Natural killer cell (primary cell): ENCODE measurements at regions not wholly inside any gene's neighbourhood (a gene's known extent, or its start where the extent isn't known, plus 50 kb on each side); places are given as distances from the start of the nearest gene placed in this dataset.

Experiments
- ATAC-seq, 3 donors: fragments of 150-1000 bp in 2 of 3; fragments of 200-7000 bp in 1 of 3; cut with Tn5 transposase; 1 replicate in 1 of 3; 2 replicates in 2 of 3; pipeline ENCODE4 v1.10.0; 2021; ENCODE audit warnings: mild to moderate bottlenecking in 2 of 3, moderate library complexity in 2 of 3
- DNase-seq, 2 donors: peaks; one replicate each; pipeline versions ENCODE4 v3.0.0 to v3.0.0-alpha.2; 2013 to 2021; ENCODE audit warnings: mixed read lengths in 1 of 2
- H3K27ac ChIP-seq: one replicate; pipeline ENCODE4 v1.5.1; 2013; ENCODE audit warnings: mild to moderate bottlenecking, low read length
- H3K27me3 ChIP-seq: one replicate; pipeline ENCODE4 v1.6.1; 2013; ENCODE audit warnings: low read length; ENCODE audit not compliant: control insufficient read depth, insufficient read depth
- H3K36me3 ChIP-seq: one replicate; pipeline ENCODE4 v1.6.1; 2013; ENCODE audit warnings: low read length; ENCODE audit not compliant: control insufficient read depth, insufficient read depth
- H3K4me1 ChIP-seq: one replicate; pipeline ENCODE4 v1.6.1; 2013; ENCODE audit warnings: low read length; ENCODE audit not compliant: control insufficient read depth, insufficient read depth
- H3K4me3 ChIP-seq: one replicate; pipeline ENCODE4 v1.5.1; 2013; ENCODE audit warnings: low read length
- H3K9me3 ChIP-seq: one replicate; pipeline ENCODE4 v1.6.1; 2013; ENCODE audit warnings: low read length; ENCODE audit not compliant: control insufficient read depth, insufficient read depth
- H3K27ac Mint-ChIP-seq, 2 donors: one replicate each; pipeline ENCODE4 v1.8.0; 2022; ENCODE audit warnings: mild to moderate bottlenecking in 2 of 2, mixed read lengths in 2 of 2, moderate library complexity in 1 of 2
- H3K27me3 Mint-ChIP-seq, 2 donors: one replicate each; pipeline ENCODE4 v1.8.0; 2022; ENCODE audit warnings: low read depth in 2 of 2, mixed read lengths in 2 of 2
- H3K36me3 Mint-ChIP-seq: one replicate; pipeline ENCODE4 v1.8.0; 2022; ENCODE audit warnings: mixed read lengths
- H3K4me1 Mint-ChIP-seq, 2 donors: one replicate each; pipeline ENCODE4 v1.8.0; 2022; ENCODE audit warnings: mixed read lengths in 2 of 2
- H3K4me3 Mint-ChIP-seq: one replicate; pipeline ENCODE4 v1.8.0; 2022; ENCODE audit warnings: mild to moderate bottlenecking, moderate library complexity, mixed read lengths
- H3K9me3 Mint-ChIP-seq, 2 donors: one replicate each; pipeline ENCODE4 v1.8.0; 2022; ENCODE audit warnings: mixed read lengths in 2 of 2
- CTCF ChIP-seq: fragments of 200-600 bp; IDR thresholded peaks from one replicate; pipeline ENCODE4 v1.8.0; 2022; ENCODE audit warnings: antibody characterized with exemption
- WGBS: methylation state at CpG from one replicate; pipeline ENCODE4 v1.1.7; 2013; ENCODE audit warnings: missing lambda C conversion rate; ENCODE audit not compliant: insufficient coverage; 5-methylcytosine and 5-hydroxymethylcytosine counted together
- intact Hi-C: fragments of 100-400 bp; cut with micrococcal nuclease; formaldehyde crosslinking; loops from one replicate; pipeline ENCODE4 v1.14.2; 2022

- DNase-seq (no peak), ATAC-seq (no peak)
- Mint-ChIP-seq H3K27ac (no peak overlapping the region), H3K9me3 (peaks cover 12 to 18% of the 10 kb centered on the region in 2 donors), H3K27me3 (no peaks in the 10 kb centered on the region), H3K4me3 (no peak overlapping the region), H3K4me1 (no peaks in the 10 kb centered on the region), H3K36me3 (peaks cover 9% of the 10 kb centered on the region)
- no peaks in the 10 kb centered on the region for H3K36me3 ChIP-seq
- no peaks in the 10 kb centered on the region for H3K4me1 ChIP-seq
- 71% methylated on average over 2 of the region's 2 CpGs for WGBS
- H3K4me3 ChIP-seq = no peak overlapping the region
- H3K27me3 ChIP-seq = no peaks in the 10 kb centered on the region
- no peak for TF ChIP-seq CTCF
- H3K9me3 ChIP-seq = peaks cover 16% of the 10 kb centered on the region
- intact Hi-C loops = no loop called here
- H3K27ac ChIP-seq = no peak overlapping the region
These were observed 1336.6 kb downstream of the BRINP3 start for GRCh38 chr1:189141056-189141455.

GRCh38 chr1:189149547-189150375 is 1327.9 kb downstream of the BRINP3 start:
- 84% methylated on average over 19 of the region's 21 CpGs for WGBS

GRCh38 chr1:189150624-189151023 is 1327.0 kb downstream of the BRINP3 start:
- no peaks in the 10 kb centered on the region for H3K27me3 Mint-ChIP-seq
- Histone ChIP-seq H3K27ac (no peak overlapping the region), H3K4me3 (no peak overlapping the region), H3K27me3 (no peaks in the 10 kb centered on the region), H3K36me3 (no peaks in the 10 kb centered on the region), H3K4me1 (no peaks in the 10 kb centered on the region), H3K9me3 (peaks cover 5% of the 10 kb centered on the region)
- intact Hi-C loops = no loop called here
- WGBS = 98% methylated on average over 3 of the region's 6 CpGs
- H3K27ac Mint-ChIP-seq = no peak overlapping the region
- DNase-seq = no peak
- TF ChIP-seq CTCF = no peak
- peaks cover 5 to 18% of the 10 kb centered on the region in 2 donors for H3K9me3 Mint-ChIP-seq
- H3K4me1 Mint-ChIP-seq = no peaks in the 10 kb centered on the region
- peaks cover 3% of the 10 kb centered on the region for H3K36me3 Mint-ChIP-seq
- H3K4me3 Mint-ChIP-seq = no peak overlapping the region
- ATAC-seq = no peak

More at GRCh38 chr1:189149547-189150375, 1327.9 kb downstream of the BRINP3 start:
- Histone ChIP-seq H3K27me3 (no peaks in the 10 kb centered on the region), H3K36me3 (no peaks in the 10 kb centered on the region), H3K4me3 (no peak overlapping the region), H3K4me1 (no peaks in the 10 kb centered on the region), H3K27ac (no peak overlapping the region), H3K9me3 (peaks cover 5% of the 10 kb centered on the region)
- no peaks in the 10 kb centered on the region for H3K36me3 Mint-ChIP-seq
- H3K27me3 Mint-ChIP-seq = no peaks in the 10 kb centered on the region
- TF ChIP-seq CTCF = no peak
- no peaks in the 10 kb centered on the region for H3K4me1 Mint-ChIP-seq
- no peak overlapping the region for H3K27ac Mint-ChIP-seq
- no peak overlapping the region for H3K4me3 Mint-ChIP-seq
- DNase-seq (no peak), ATAC-seq (no peak)
- H3K9me3 Mint-ChIP-seq = peaks cover 3 to 18% of the 10 kb centered on the region in 2 donors
- intact Hi-C loops = no loop called here

GRCh38 chr1:189151361-189151760 is 1326.3 kb downstream of the BRINP3 start:
- no peak overlapping the region for H3K27ac ChIP-seq
- Mint-ChIP-seq H3K4me3 (no peak overlapping the region), H3K36me3 (peaks cover 8% of the 10 kb centered on the region), H3K4me1 (no peaks in the 10 kb centered on the region), H3K27ac (no peak overlapping the region), H3K27me3 (no peaks in the 10 kb centered on the region), H3K9me3 (peaks cover 7 to 19% of the 10 kb centered on the region in 2 donors)
- intact Hi-C loops = no loop called here
- TF ChIP-seq CTCF = no peak
- ATAC-seq = no peak
- H3K27me3 ChIP-seq = no peaks in the 10 kb centered on the region
- WGBS = 65% methylated on average over 1 of the region's 2 CpGs
- no peaks in the 10 kb centered on the region for H3K36me3 ChIP-seq
- H3K4me1 ChIP-seq = no peaks in the 10 kb centered on the region
- no peak overlapping the region for H3K4me3 ChIP-seq
- H3K9me3 ChIP-seq = peaks cover 5% of the 10 kb centered on the region
- DNase-seq = no peak
